Suprapubic skin (tissue), 4 donors: ENCODE measurements at regions not wholly inside any gene's neighbourhood (a gene's known extent, or its start where the extent isn't known, plus 50 kb on each side); places are given as distances from the start of the nearest gene placed in this dataset.

Experiments used
- DNase-seq, 2 donors: peaks; one replicate each; pipeline ENCODE4 v3.0.0-alpha.2; 2019; ENCODE audit warnings: low spot score in 2 of 2
- H3K27ac ChIP-seq: fragments of 200-600 bp; sonication (generic); one replicate; pipeline ENCODE4 v1.5.1; 2019
- H3K27me3 ChIP-seq: fragments of 200-600 bp; sonication (generic); one replicate; pipeline ENCODE4 v1.5.1; 2019
- H3K36me3 ChIP-seq: fragments of 200-600 bp; sonication (generic); one replicate; pipeline ENCODE4 v1.5.1; 2019
- H3K4me1 ChIP-seq: fragments of 200-600 bp; sonication (generic); one replicate; pipeline ENCODE4 v1.5.1; 2019
- H3K4me3 ChIP-seq: fragments of 200-600 bp; sonication (generic); one replicate; pipeline ENCODE4 v1.5.1; 2019; ENCODE audit warnings: mild to moderate bottlenecking
- H3K9me3 ChIP-seq: fragments of 200-600 bp; sonication (generic); one replicate; pipeline ENCODE4 v1.5.1; 2019
- EP300 ChIP-seq: sonication (generic); formaldehyde crosslinking; IDR thresholded peaks from one replicate; pipeline ENCODE4 v1.6.1; 2017; ENCODE audit warnings: antibody characterized with exemption
- POLR2A ChIP-seq, 2 donors: fragments of 450-650 bp; IDR thresholded peaks; one replicate each; pipeline ENCODE4 v1.6.1; 2017; ENCODE audit warnings: antibody characterized with exemption in 2 of 2, mild to moderate bottlenecking in 2 of 2, moderate library complexity in 2 of 2
- POLR2AphosphoS5 ChIP-seq, 3 donors: sonication (generic); formaldehyde crosslinking; IDR thresholded peaks; one replicate each; pipeline ENCODE4 v1.6.1; 2017; ENCODE audit warnings: antibody characterized with exemption in 3 of 3
- WGBS: methylation state at CpG from one replicate; pipeline ENCODE4 v1.1.5; 2018; 5-methylcytosine and 5-hydroxymethylcytosine counted together
- TF ChIP-seq, protein P1 (sequence below), 2 donors: fragments of 200-600 bp in 1 of 2; fragments of 450-650 bp in 1 of 2; sonication (generic) in 1 of 2; IDR thresholded peaks; one replicate each; pipeline ENCODE4 v1.5.1; 2016 to 2019; ENCODE audit warnings: antibody characterized with exemption in 2 of 2, mild to moderate bottlenecking in 1 of 2, moderate library complexity in 1 of 2

GRCh38 chr2:22784566-22784965, 600.4 kb upstream of the KLHL29 start:
- Histone ChIP-seq H3K4me3 (no peak overlapping the region), H3K4me1 (no peaks in the 10 kb centered on the region), H3K36me3 (no peaks in the 10 kb centered on the region), H3K27ac (no peak overlapping the region), H3K27me3 (no peaks in the 10 kb centered on the region), H3K9me3 (no peaks in the 10 kb centered on the region)
- no peak for DNase-seq
- no peak for TF ChIP-seq POLR2A (IDR thresholded peaks at IDR 0.05)
- TF ChIP-seq, protein P1, sequence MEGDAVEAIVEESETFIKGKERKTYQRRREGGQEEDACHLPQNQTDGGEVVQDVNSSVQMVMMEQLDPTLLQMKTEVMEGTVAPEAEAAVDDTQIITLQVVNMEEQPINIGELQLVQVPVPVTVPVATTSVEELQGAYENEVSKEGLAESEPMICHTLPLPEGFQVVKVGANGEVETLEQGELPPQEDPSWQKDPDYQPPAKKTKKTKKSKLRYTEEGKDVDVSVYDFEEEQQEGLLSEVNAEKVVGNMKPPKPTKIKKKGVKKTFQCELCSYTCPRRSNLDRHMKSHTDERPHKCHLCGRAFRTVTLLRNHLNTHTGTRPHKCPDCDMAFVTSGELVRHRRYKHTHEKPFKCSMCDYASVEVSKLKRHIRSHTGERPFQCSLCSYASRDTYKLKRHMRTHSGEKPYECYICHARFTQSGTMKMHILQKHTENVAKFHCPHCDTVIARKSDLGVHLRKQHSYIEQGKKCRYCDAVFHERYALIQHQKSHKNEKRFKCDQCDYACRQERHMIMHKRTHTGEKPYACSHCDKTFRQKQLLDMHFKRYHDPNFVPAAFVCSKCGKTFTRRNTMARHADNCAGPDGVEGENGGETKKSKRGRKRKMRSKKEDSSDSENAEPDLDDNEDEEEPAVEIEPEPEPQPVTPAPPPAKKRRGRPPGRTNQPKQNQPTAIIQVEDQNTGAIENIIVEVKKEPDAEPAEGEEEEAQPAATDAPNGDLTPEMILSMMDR (IDR thresholded peaks at IDR 0.05) = no peak
- TF ChIP-seq EP300 = no peak
- no peak for TF ChIP-seq POLR2AphosphoS5 (IDR thresholded peaks at IDR 0.05)
- WGBS = 60% methylated on average over 5 of the region's 5 CpGs

- no peak overlapping the region for H3K27ac ChIP-seq
- 75% methylated on average over 2 of the region's 2 CpGs for WGBS
- no peaks in the 10 kb centered on the region for H3K4me1 ChIP-seq
- no peaks in the 10 kb centered on the region for H3K36me3 ChIP-seq
- H3K9me3 ChIP-seq = no peaks in the 10 kb centered on the region
- H3K4me3 ChIP-seq = no peak overlapping the region
- TF ChIP-seq POLR2A (IDR thresholded peaks at IDR 0.05) = no peak
- TF ChIP-seq EP300 = no peak
- no peak for TF ChIP-seq POLR2AphosphoS5 (IDR thresholded peaks at IDR 0.05)
- TF ChIP-seq, protein P1 (IDR thresholded peaks at IDR 0.05) = no peak
- no peaks in the 10 kb centered on the region for H3K27me3 ChIP-seq
- no peak for DNase-seq
Measured at GRCh38 chr2:22786817-22787216, 598.2 kb upstream of the KLHL29 start.

DNA sequence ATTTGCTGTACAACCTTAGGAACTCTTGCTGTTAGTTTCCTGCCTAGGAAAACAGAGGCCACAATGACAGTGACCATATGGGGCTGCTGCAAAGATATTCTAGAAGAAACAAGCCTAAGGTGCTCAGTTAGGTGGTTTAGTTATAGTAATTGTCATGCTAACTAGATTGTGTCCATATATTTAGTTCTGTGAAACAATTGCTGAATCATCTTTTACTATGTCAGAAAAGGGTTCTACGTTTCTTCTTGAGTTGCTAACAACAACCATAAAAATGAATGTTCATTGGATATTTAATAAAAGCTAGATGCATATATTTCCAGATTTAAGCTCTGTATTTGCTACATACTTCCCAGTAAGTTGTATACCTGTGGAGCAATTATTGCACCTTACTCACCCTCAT, 597.2 kb upstream of the KLHL29 start:
- DNase-seq = no peak
- TF ChIP-seq EP300 (no peak), POLR2AphosphoS5 (IDR thresholded peaks at IDR 0.05) (no peak), POLR2A (IDR thresholded peaks at IDR 0.05) (no peak)
- TF ChIP-seq, protein P1 (IDR thresholded peaks at IDR 0.05) = no peak
- 82% methylated on average over 1 of the region's 1 CpG for WGBS
- Histone ChIP-seq H3K4me1 (no peaks in the 10 kb centered on the region), H3K4me3 (no peak overlapping the region), H3K36me3 (no peaks in the 10 kb centered on the region), H3K27ac (no peak overlapping the region), H3K27me3 (no peaks in the 10 kb centered on the region), H3K9me3 (no peaks in the 10 kb centered on the region)

DNA sequence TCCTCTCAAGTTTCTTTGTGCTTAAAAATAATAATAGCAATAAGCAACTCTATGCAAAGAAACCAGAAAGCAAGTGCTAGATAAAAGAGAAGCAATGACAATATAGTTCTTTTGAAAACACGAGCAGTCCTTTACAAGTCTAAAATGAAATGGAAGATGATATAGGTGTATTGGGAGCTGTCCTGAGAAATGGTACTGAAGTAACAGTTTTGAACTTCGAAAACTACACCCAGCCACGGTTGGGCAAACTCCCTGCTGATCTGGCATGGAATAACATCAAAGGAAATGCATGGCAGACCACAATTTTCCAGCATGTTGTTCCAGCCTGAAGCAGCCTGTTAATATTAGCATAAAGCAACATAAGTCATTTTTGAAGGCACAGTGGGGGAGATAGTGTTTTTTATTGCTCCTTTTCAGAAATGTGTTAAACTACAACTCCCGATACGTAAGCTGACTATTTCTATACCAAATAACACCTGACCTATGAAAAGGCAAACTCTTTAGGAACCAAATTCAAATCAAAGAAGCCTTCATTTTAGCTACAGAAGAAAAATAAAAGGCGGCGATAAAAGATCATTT, 596.1 kb upstream of the KLHL29 start:
- Histone ChIP-seq H3K4me3 (no peak overlapping the region), H3K4me1 (no peaks in the 10 kb centered on the region), H3K9me3 (no peaks in the 10 kb centered on the region), H3K36me3 (no peaks in the 10 kb centered on the region), H3K27me3 (no peaks in the 10 kb centered on the region), H3K27ac (no peak overlapping the region)
- TF ChIP-seq POLR2A (IDR thresholded peaks at IDR 0.05) (no peak), POLR2AphosphoS5 (IDR thresholded peaks at IDR 0.05) (no peak)
- DNase-seq = no peak
- WGBS = 76% methylated on average over 7 of the region's 7 CpGs

GRCh38 chr2:22795287-22795866, 589.6 kb upstream of the KLHL29 start:
- Histone ChIP-seq H3K27me3 (no peaks in the 10 kb centered on the region), H3K9me3 (no peaks in the 10 kb centered on the region), H3K4me3 (no peak overlapping the region), H3K27ac (no peak overlapping the region), H3K4me1 (no peaks in the 10 kb centered on the region), H3K36me3 (no peaks in the 10 kb centered on the region)
- TF ChIP-seq POLR2AphosphoS5 (IDR thresholded peaks at IDR 0.05) = no peak
- TF ChIP-seq EP300 = no peak
- TF ChIP-seq POLR2A (IDR thresholded peaks at IDR 0.05) = no peak
- TF ChIP-seq, protein P1 (IDR thresholded peaks at IDR 0.05) = no peak
- WGBS = 38% methylated on average over 3 of the region's 3 CpGs
- no peak for DNase-seq
